B cell (primary cell): ENCODE measurements at regions not wholly inside any gene's neighbourhood (a gene's known extent, or its start where the extent isn't known, plus 50 kb on each side); places are given as distances from the start of the nearest gene placed in this dataset.

ENCODE experiments used
- ATAC-seq: fragments of 200-7000 bp; cut with Tn5 transposase; one replicate; pipeline ENCODE4 v1.10.0; 2021; ENCODE audit warnings: low read depth, mild to moderate bottlenecking, moderate number of reproducible peaks, moderate library complexity
- CTCF ChIA-PET: fragments of 350-600 bp; sonication (Branson Sonifier 250); formaldehyde crosslinking; loops from one replicate; lab custom pipeline; 2021; ENCODE audit warnings: antibody characterized with exemption, inconsistent platforms; lab: Charles Lee
- POLR2A ChIA-PET: fragments of 350-600 bp; sonication (Branson Sonifier 250); formaldehyde crosslinking; loops from one replicate; lab custom pipeline; 2021; ENCODE audit warnings: antibody characterized with exemption; lab: Charles Lee
- DNase-seq: peaks from one replicate; pipeline ENCODE4 v3.0.0; 2013
- H2AFZ ChIP-seq: 2 replicates; pipeline ENCODE4 v1.6.1; 2012; ENCODE audit warnings: mild to moderate bottlenecking, low read depth, low read length; ENCODE audit not compliant: insufficient read depth, poor library complexity, severe bottlenecking
- H3K27ac ChIP-seq, 2 donors: 1 replicate in 1 of 2; 2 replicates in 1 of 2; pipeline ENCODE4 v1.5.1; 2012 to 2013; ENCODE audit warnings: low read length in 2 of 2, mild to moderate bottlenecking in 2 of 2, moderate library complexity in 1 of 2
- H3K27me3 ChIP-seq, 4 experiments: fragments of 200-600 bp in 1 of 4; sonication (generic) in 1 of 4; replicated peaks in 1 of 4; 1 replicate in 2 of 4; 2 replicates in 2 of 4; pipeline versions ENCODE4 v1.6.1 to v1.7.0; 2013 to 2016; ENCODE audit warnings: low read length in 3 of 4, mild to moderate bottlenecking in 2 of 4, mixed read lengths in 1 of 4, moderate library complexity in 1 of 4; ENCODE audit not compliant: insufficient read depth in 4 of 4, control insufficient read depth in 3 of 4; ENCODE audit errors: control extremely low read depth in 1 of 4
- H3K36me3 ChIP-seq, 2 experiments: replicated peaks in 1 of 2; 1 replicate in 1 of 2; 2 replicates in 1 of 2; pipeline versions ENCODE4 v1.6.1 to v1.7.1; 2013; ENCODE audit warnings: low read length in 1 of 2; ENCODE audit not compliant: insufficient read depth in 2 of 2, control insufficient read depth in 1 of 2; ENCODE audit errors: control extremely low read depth in 1 of 2, extremely low read depth in 1 of 2
- H3K4me1 ChIP-seq, 2 donors: fragments of 200-600 bp in 1 of 2; sonication (generic) in 1 of 2; 1 replicate in 1 of 2; 2 replicates in 1 of 2; pipeline versions ENCODE4 v1.5.1 to v1.6.1; 2013 to 2017; ENCODE audit warnings: low read length in 2 of 2; ENCODE audit not compliant: control insufficient read depth in 2 of 2, insufficient read depth in 2 of 2
- H3K4me2 ChIP-seq: replicated peaks from 2 replicates; pipeline ENCODE3; 2012; ENCODE audit warnings: mild to moderate bottlenecking, low read depth, low read length; ENCODE audit not compliant: poor library complexity, severe bottlenecking
- H3K4me3 ChIP-seq, 5 experiments: fragments of 200-600 bp in 1 of 5; sonication (generic) in 1 of 5; 1 replicate in 3 of 5; 2 replicates in 2 of 5; pipeline versions ENCODE4 v1.5.1 to v1.7.0; 2011 to 2016; ENCODE audit warnings: low read length in 4 of 5, mild to moderate bottlenecking in 4 of 5, low read depth in 2 of 5, control low read depth in 1 of 5, moderate library complexity in 1 of 5; ENCODE audit not compliant: insufficient read depth in 1 of 5; ENCODE audit errors: control extremely low read depth in 1 of 5, extremely low read depth in 1 of 5
- H3K79me2 ChIP-seq: fragments of 200-600 bp; sonication (generic); one replicate; pipeline ENCODE4 v1.6.0; 2016; ENCODE audit warnings: low read length; ENCODE audit not compliant: control insufficient read depth, insufficient read depth
- H3K9ac ChIP-seq: fragments of 200-600 bp; sonication (generic); 2 replicates; pipeline ENCODE4 v1.6.1; 2017; ENCODE audit warnings: mild to moderate bottlenecking, low read length, moderate library complexity
- H3K9me3 ChIP-seq, 3 donors: one replicate each; pipeline versions ENCODE4 v1.6.1 to v1.7.1; 2013; ENCODE audit warnings: low read length in 2 of 3; ENCODE audit not compliant: control insufficient read depth in 2 of 3, insufficient read depth in 1 of 3; ENCODE audit errors: control extremely low read depth in 1 of 3
- H4K20me1 ChIP-seq: 2 replicates; pipeline ENCODE4 v1.6.0; 2012; ENCODE audit warnings: mild to moderate bottlenecking, low read length; ENCODE audit not compliant: insufficient read depth, control insufficient read depth, poor library complexity, severe bottlenecking
- H3K27ac Mint-ChIP-seq: one replicate; pipeline ENCODE4 v1.8.0; 2021; ENCODE audit warnings: mixed read lengths
- H3K27me3 Mint-ChIP-seq: one replicate; pipeline ENCODE4 v1.8.0; 2021; ENCODE audit warnings: mixed read lengths
- H3K4me1 Mint-ChIP-seq: one replicate; pipeline ENCODE4 v1.8.0; 2021; ENCODE audit warnings: mixed read lengths
- H3K4me3 Mint-ChIP-seq: one replicate; pipeline ENCODE4 v1.8.0; 2021; ENCODE audit warnings: mixed read lengths
- H3K9me3 Mint-ChIP-seq: one replicate; pipeline ENCODE4 v1.8.0; 2022; ENCODE audit warnings: mixed read lengths; ENCODE audit not compliant: insufficient read depth
- EZH2 ChIP-seq: IDR thresholded peaks from 2 replicates; pipeline ENCODE4 v1.6.1; 2012; ENCODE audit warnings: borderline replicate concordance, low read depth, mild to moderate bottlenecking, moderate library complexity, low read length; ENCODE audit not compliant: insufficient read depth, poor library complexity, severe bottlenecking
- WGBS: methylation state at CpG from one replicate; pipeline ENCODE4 v1.1.5; 2013; ENCODE audit warnings: missing lambda C conversion rate; ENCODE audit not compliant: insufficient coverage; 5-methylcytosine and 5-hydroxymethylcytosine counted together
- intact Hi-C: fragments of 100-400 bp; cut with micrococcal nuclease; formaldehyde crosslinking; loops from one replicate; pipeline ENCODE4 v1.10.0; 2022
- TF ChIP-seq, protein P1 (sequence below): fragments of 200-600 bp; IDR thresholded peaks from one replicate; pipeline ENCODE4 v1.8.0; 2022; ENCODE audit warnings: antibody characterized with exemption, mild to moderate bottlenecking

DNA sequence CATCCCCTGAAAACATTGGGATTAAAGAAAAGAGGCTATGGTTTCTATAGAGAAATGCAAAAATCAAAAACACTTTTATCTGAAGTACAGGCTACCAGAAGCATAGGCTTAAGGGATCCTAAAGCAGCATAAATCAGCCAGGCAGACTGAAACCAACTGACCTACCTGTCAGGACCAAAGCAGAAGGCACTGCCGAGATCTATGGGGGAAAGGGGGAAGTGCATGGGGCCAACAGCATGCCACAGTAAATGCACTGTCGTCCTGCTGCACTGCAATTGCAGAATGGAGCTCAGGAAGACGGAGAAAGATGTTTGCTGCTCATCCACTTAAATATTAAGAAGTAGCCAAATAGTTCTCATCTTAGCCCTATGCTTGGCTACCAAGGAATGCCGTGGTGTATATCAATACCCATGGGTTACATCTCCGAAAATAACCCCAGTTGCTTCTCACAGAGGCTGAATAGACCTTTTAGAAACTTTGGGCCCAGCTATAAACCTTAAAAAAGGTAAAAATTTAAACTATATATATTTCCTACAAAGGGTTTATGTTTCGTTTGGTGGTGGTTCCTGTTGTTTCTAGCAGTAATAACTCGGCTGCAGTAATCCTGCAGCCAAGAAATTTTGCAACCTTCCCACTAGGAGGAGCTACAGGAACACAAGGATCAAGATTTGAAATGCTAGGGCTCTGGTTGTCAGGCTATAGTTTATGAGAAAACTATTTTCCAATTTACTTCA lies 312.2 kb upstream of the DIAPH2 start:
- intact Hi-C loops: loop anchor here (5.0 kb wide), 1 partner anchor 1315 kb away; no protein-coding TSS in a partner anchor
- no peak for TF ChIP-seq EZH2
- ATAC-seq (no peak), DNase-seq (peak; percentile 1)
- H3K27ac Mint-ChIP-seq: no peak overlapping the region
- Histone ChIP-seq H3K9me3 (no peaks in the 10 kb centered on the region), H3K27me3 (no peaks in the 10 kb centered on the region), H3K4me3 (no peak overlapping the region), H3K4me2 (no peak overlapping the region), H3K79me2 (no peaks in the 10 kb centered on the region), H3K36me3 (no peaks in the 10 kb centered on the region), H3K4me1 (no peaks in the 10 kb centered on the region), H4K20me1 (no peaks in the 10 kb centered on the region), H2AFZ (no peak overlapping the region), H3K9ac (no peak overlapping the region), H3K27ac (no peak overlapping the region)
- H3K4me1 Mint-ChIP-seq: no peaks in the 10 kb centered on the region
- CTCF ChIA-PET: no interaction called here
- H3K4me3 Mint-ChIP-seq: no peak overlapping the region
- POLR2A ChIA-PET: no interaction called here
- WGBS: no CpG with 5 or more reads among the region's 7 CpGs
- no peaks in the 10 kb centered on the region for H3K9me3 Mint-ChIP-seq
- H3K27me3 Mint-ChIP-seq: no peaks in the 10 kb centered on the region

DNA sequence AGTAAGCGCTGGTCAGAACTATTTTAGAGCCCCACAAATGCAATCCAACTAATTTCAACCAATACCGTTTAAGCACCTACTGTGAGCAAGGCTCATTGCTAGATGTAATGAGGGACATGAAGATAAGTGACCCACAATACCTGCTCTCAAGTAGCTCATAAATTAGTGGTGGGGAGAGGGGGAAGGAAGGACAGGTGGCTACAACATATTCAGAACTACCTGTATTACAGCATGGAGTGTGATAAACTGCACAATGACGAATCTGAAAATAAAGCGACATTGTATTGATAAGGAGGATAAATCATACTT lies 311.6 kb upstream of the DIAPH2 start:
- TF ChIP-seq EZH2: no peak
- TF ChIP-seq, protein P1, sequence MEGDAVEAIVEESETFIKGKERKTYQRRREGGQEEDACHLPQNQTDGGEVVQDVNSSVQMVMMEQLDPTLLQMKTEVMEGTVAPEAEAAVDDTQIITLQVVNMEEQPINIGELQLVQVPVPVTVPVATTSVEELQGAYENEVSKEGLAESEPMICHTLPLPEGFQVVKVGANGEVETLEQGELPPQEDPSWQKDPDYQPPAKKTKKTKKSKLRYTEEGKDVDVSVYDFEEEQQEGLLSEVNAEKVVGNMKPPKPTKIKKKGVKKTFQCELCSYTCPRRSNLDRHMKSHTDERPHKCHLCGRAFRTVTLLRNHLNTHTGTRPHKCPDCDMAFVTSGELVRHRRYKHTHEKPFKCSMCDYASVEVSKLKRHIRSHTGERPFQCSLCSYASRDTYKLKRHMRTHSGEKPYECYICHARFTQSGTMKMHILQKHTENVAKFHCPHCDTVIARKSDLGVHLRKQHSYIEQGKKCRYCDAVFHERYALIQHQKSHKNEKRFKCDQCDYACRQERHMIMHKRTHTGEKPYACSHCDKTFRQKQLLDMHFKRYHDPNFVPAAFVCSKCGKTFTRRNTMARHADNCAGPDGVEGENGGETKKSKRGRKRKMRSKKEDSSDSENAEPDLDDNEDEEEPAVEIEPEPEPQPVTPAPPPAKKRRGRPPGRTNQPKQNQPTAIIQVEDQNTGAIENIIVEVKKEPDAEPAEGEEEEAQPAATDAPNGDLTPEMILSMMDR: no peak
- Histone ChIP-seq H3K9me3 (no peaks in the 10 kb centered on the region), H3K27me3 (no peaks in the 10 kb centered on the region), H2AFZ (no peak overlapping the region), H3K9ac (no peak overlapping the region), H3K4me1 (no peaks in the 10 kb centered on the region), H3K36me3 (no peaks in the 10 kb centered on the region), H4K20me1 (no peaks in the 10 kb centered on the region), H3K27ac (no peak overlapping the region), H3K4me2 (no peak overlapping the region), H3K79me2 (no peaks in the 10 kb centered on the region), H3K4me3 (no peak overlapping the region)
- POLR2A ChIA-PET: no interaction called here
- Mint-ChIP-seq H3K4me3 (no peak overlapping the region), H3K27ac (no peak overlapping the region), H3K4me1 (no peaks in the 10 kb centered on the region), H3K9me3 (no peaks in the 10 kb centered on the region), H3K27me3 (no peaks in the 10 kb centered on the region)
- ATAC-seq: no peak
- 60% methylated on average over 2 of the region's 4 CpGs for whole genome bisulfite sequencing
- intact Hi-C loops: loop anchor here (5.0 kb wide), 1 partner anchor 1314 kb away; no protein-coding TSS in a partner anchor
- DNase-seq: no peak
- CTCF ChIA-PET: no interaction called here
